Tibial nerve (tissue), 4 donors: ENCODE measurements at regions not wholly inside any gene's neighbourhood (a gene's known extent, or its start where the extent isn't known, plus 50 kb on each side); places are given as distances from the start of the nearest gene placed in this dataset.

Source experiments
- DNase-seq, 2 donors: peaks; one replicate each; pipeline ENCODE4 v3.0.0-alpha.2; 2019; ENCODE audit warnings: low spot score in 2 of 2
- H3K27ac ChIP-seq, 4 donors: fragments of 200-600 bp; sonication (generic) in 3 of 4; one replicate each; pipeline ENCODE4 v1.5.1; 2017 to 2019; ENCODE audit warnings: mild to moderate bottlenecking in 1 of 4
- H3K27me3 ChIP-seq, 2 donors: fragments of 200-600 bp; sonication (generic) in 1 of 2; one replicate each; pipeline versions ENCODE4 v1.5.1 to v1.6.0; 2017 to 2019
- H3K36me3 ChIP-seq, 3 donors: fragments of 200-600 bp; sonication (generic); one replicate each; pipeline ENCODE4 v1.5.1; 2018 to 2019
- H3K4me1 ChIP-seq, 4 donors: fragments of 200-600 bp; sonication (generic) in 3 of 4; one replicate each; pipeline ENCODE4 v1.5.1; 2017 to 2019
- H3K4me3 ChIP-seq, 4 donors: fragments of 200-600 bp; sonication (generic) in 3 of 4; one replicate each; pipeline ENCODE4 v1.5.1; 2017 to 2019; ENCODE audit warnings: mild to moderate bottlenecking in 1 of 4, moderate library complexity in 1 of 4
- H3K9me3 ChIP-seq, 4 donors: fragments of 200-600 bp; sonication (generic) in 3 of 4; one replicate each; pipeline ENCODE4 v1.5.1; 2017 to 2019
- EP300 ChIP-seq, 2 donors: sonication (generic); formaldehyde crosslinking; IDR thresholded peaks; one replicate each; pipeline ENCODE4 v1.6.1; 2017; ENCODE audit warnings: antibody characterized with exemption in 2 of 2, mild to moderate bottlenecking in 1 of 2
- POLR2A ChIP-seq, 2 donors: fragments of 450-650 bp; IDR thresholded peaks; one replicate each; pipeline ENCODE4 v1.6.1; 2017; ENCODE audit warnings: antibody characterized with exemption in 2 of 2, mild to moderate bottlenecking in 2 of 2, moderate library complexity in 2 of 2
- WGBS, 2 donors: methylation state at CpG; one replicate each; pipeline ENCODE4 v1.1.5; 2018; 5-methylcytosine and 5-hydroxymethylcytosine counted together
- TF ChIP-seq, protein P1 (sequence below), 5 experiments: fragments of 200-600 bp in 3 of 5; fragments of 450-650 bp in 2 of 5; sonication (generic) in 3 of 5; IDR thresholded peaks; one replicate each; pipeline ENCODE4 v1.5.1; 2016 to 2019; ENCODE audit warnings: antibody characterized with exemption in 5 of 5, mild to moderate bottlenecking in 3 of 5, moderate library complexity in 2 of 5

DNA sequence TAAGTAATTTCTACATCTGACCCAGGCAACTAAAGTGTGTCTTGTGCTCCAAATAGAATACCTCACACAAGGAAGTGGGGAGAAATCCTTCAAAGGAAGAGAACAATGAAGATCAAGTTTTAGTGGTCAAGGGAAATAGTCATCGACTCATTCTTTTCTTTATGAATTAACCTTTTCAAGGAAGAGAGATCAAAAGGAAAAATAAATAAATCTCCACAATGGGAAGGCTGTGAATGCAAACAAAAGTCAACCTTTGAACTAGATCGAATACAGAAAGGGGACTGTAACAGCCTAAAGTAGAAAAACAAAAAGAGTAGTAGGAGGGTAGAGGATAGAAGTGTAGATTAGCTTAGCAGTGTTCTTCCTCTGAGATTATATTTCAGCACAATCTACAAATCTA, 274.6 kb upstream of the COBL start:
- Histone ChIP-seq H3K4me1 (no peaks in the 10 kb centered on the region), H3K4me3 (no peak overlapping the region), H3K27me3 (no peaks in the 10 kb centered on the region), H3K27ac (no peak overlapping the region), H3K9me3 (peaks cover 0 to 11% (median 0%) of the 10 kb centered on the region in 4 donors), H3K36me3 (no peaks in the 10 kb centered on the region)
- WGBS, 2 donors = 9 to 16% methylated on average over 2 of the region's 2 CpGs
- DNase-seq = no peak
- TF ChIP-seq POLR2A (IDR thresholded peaks at IDR 0.05) = no peak
- TF ChIP-seq EP300 (IDR thresholded peaks at IDR 0.05) = no peak
- TF ChIP-seq, protein P1, sequence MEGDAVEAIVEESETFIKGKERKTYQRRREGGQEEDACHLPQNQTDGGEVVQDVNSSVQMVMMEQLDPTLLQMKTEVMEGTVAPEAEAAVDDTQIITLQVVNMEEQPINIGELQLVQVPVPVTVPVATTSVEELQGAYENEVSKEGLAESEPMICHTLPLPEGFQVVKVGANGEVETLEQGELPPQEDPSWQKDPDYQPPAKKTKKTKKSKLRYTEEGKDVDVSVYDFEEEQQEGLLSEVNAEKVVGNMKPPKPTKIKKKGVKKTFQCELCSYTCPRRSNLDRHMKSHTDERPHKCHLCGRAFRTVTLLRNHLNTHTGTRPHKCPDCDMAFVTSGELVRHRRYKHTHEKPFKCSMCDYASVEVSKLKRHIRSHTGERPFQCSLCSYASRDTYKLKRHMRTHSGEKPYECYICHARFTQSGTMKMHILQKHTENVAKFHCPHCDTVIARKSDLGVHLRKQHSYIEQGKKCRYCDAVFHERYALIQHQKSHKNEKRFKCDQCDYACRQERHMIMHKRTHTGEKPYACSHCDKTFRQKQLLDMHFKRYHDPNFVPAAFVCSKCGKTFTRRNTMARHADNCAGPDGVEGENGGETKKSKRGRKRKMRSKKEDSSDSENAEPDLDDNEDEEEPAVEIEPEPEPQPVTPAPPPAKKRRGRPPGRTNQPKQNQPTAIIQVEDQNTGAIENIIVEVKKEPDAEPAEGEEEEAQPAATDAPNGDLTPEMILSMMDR (IDR thresholded peaks at IDR 0.05) = no peak

DNA sequence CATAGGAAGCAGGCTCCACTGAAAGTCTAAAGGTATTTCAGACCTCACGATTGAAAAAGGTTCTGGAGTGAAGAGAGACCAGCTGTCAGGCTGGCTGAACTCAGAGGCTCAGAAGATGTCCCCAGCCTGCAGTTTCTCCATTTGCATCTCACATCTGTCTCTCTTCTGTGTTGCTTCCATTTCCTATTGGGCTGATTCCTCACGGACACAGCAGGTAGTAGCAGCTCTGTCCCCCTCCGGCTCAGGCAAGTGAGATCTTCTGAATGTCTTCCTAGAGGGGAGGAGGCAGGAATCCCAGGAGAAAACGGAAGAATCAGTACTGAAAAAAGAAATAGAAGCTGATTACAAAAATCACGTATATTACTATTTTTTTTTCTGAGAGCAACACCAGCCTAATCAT, 274.1 kb upstream of the COBL start:
- H3K4me1 ChIP-seq = no peaks in the 10 kb centered on the region
- no peaks in the 10 kb centered on the region for H3K36me3 ChIP-seq
- no peaks in the 10 kb centered on the region for H3K27me3 ChIP-seq
- no peak overlapping the region for H3K4me3 ChIP-seq
- peaks cover 0 to 11% (median 0%) of the 10 kb centered on the region in 4 donors for H3K9me3 ChIP-seq
- H3K27ac ChIP-seq = no peak overlapping the region
- 11 to 17% methylated on average over 5 of the region's 5 CpGs for WGBS, 2 donors
- no peak for TF ChIP-seq POLR2A (IDR thresholded peaks at IDR 0.05)
- TF ChIP-seq, protein P1 (IDR thresholded peaks at IDR 0.05) = no peak
- TF ChIP-seq EP300 (IDR thresholded peaks at IDR 0.05) = no peak
- DNase-seq = no peak

DNA sequence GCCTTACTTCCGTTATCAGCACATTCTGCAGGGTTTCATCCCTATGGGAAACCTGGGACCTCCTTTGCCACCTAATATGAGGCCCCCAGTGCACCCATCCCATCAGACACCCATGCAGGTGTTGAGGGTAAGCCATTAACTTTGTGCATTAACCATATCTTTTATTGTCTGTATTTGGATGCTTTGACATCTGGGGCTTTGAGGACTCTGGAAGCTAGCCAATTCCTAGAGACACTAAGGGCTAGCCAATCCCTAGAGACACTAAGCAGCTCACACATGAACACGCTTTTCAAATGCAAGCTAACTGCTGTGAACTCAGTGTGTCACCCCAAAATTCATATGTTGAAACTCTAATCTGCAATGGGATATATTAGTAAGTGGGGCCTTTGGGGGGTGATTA, 272.5 kb upstream of the COBL start:
- TF ChIP-seq POLR2A (IDR thresholded peaks at IDR 0.05) = no peak
- no peak for TF ChIP-seq EP300 (IDR thresholded peaks at IDR 0.05)
- TF ChIP-seq, protein P1 (IDR thresholded peaks at IDR 0.05) = no peak
- Histone ChIP-seq H3K27me3 (no peaks in the 10 kb centered on the region), H3K4me3 (no peak overlapping the region), H3K9me3 (peaks cover 0 to 5% (median 0%) of the 10 kb centered on the region in 4 donors), H3K36me3 (no peaks in the 10 kb centered on the region), H3K27ac (no peak overlapping the region), H3K4me1 (no peaks in the 10 kb centered on the region)
- DNase-seq = no peak
- 67 to 76% methylated on average over 2 of the region's 2 CpGs for WGBS, 2 donors

DNA sequence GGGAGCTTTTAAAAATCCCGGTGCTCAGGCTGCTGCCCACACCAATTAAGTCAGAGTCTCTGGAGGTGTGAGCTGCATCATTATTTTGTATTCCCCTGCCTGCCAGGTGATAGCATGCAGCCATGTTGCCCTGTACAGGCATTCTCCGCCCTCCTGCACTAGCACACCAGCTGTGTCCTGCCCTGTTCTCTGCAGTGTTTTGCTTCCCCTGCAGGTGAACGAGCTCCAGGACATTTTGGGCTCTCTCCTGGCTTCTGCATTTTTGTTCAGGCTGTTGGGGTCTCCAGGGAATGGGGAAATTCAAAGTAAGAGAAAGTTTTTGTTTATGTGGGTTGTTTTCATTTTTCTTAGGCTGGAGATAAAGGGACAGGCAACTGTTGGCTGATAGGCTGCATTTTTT, 271.0 kb upstream of the COBL start:
- 62 to 65% methylated on average over 3 of the region's 3 CpGs for WGBS, 2 donors
- H3K9me3 ChIP-seq = peaks cover 0 to 9% (median 0%) of the 10 kb centered on the region in 4 donors
- no peaks in the 10 kb centered on the region for H3K36me3 ChIP-seq
- no peak overlapping the region for H3K4me3 ChIP-seq
- TF ChIP-seq EP300 (IDR thresholded peaks at IDR 0.05) (no peak), POLR2A (IDR thresholded peaks at IDR 0.05) (no peak)
- TF ChIP-seq, protein P1 (IDR thresholded peaks at IDR 0.05) = no peak
- no peak overlapping the region for H3K27ac ChIP-seq
- H3K4me1 ChIP-seq = no peaks in the 10 kb centered on the region
- no peak for DNase-seq
- H3K27me3 ChIP-seq = no peaks in the 10 kb centered on the region

DNA sequence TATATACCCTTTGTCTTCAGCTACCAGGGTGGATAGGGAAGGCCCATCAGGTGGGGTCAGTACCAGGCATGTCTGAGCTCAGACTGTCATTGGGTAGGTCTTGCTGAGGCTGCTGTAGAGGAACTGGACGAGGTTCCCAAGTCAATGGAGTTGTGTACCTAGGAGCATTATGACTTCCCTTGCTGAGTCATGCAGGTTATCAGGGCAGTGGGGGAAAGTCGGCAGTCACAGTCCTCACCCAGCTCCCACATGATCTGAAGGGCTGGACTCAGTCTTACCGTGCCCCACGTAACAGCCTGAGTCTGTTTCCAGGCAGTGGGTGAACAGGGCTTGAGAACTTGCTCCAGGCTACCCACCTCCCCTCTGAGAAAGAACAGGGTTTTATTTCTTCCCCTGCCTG, 260.8 kb upstream of the COBL start:
- WGBS, 2 donors = 67 to 87% methylated on average over 4 of the region's 4 CpGs
- no peaks in the 10 kb centered on the region for H3K27me3 ChIP-seq
- H3K27ac ChIP-seq = no peak overlapping the region
- no peaks in the 10 kb centered on the region for H3K4me1 ChIP-seq
- H3K9me3 ChIP-seq = peaks cover 0 to 23% (median 0%) of the 10 kb centered on the region in 4 donors
- no peak for DNase-seq
- no peaks in the 10 kb centered on the region for H3K36me3 ChIP-seq
- H3K4me3 ChIP-seq = no peak overlapping the region
- TF ChIP-seq EP300 (IDR thresholded peaks at IDR 0.05) (no peak), POLR2A (IDR thresholded peaks at IDR 0.05) (no peak)
- TF ChIP-seq, protein P1 (IDR thresholded peaks at IDR 0.05) = no peak
